Natural killer cell treated with Interleukin-12 subunit alpha and Interleukin-12 subunit beta and Interleukin-15 and Interleukin-18, amount 100 ng/mL, for 72 hours (primary cell): ENCODE measurements at regions not wholly inside any gene's neighbourhood (a gene's known extent, or its start where the extent isn't known, plus 50 kb on each side); places are given as distances from the start of the nearest gene placed in this dataset.
"Not testable (repeated sequence)": the region's sequence is repeated elsewhere in the genome, so short reads cannot be mapped to it uniquely, and the experiment has no call there.

Experiments used
- ATAC-seq, 2 donors: fragments of 150-1000 bp; cut with Tn5 transposase in 1 of 2; sonication (Bioruptor Pico), chemical (Tn5 transposase) in 1 of 2; 2 replicates each; pipeline ENCODE4 v1.10.0; 2021
- DNase-seq: peaks from one replicate; pipeline ENCODE4 v3.0.0; 2022; ENCODE audit warnings: low spot score
- H3K27ac Mint-ChIP-seq, 2 donors: 1 replicate in 1 of 2; 2 replicates in 1 of 2; pipeline ENCODE4 v1.8.0; 2022; ENCODE audit warnings: mixed read lengths in 2 of 2, mild to moderate bottlenecking in 1 of 2, moderate library complexity in 1 of 2
- H3K27me3 Mint-ChIP-seq, 2 donors: 1 replicate in 1 of 2; 2 replicates in 1 of 2; pipeline ENCODE4 v1.8.0; 2022; ENCODE audit warnings: mixed read lengths in 2 of 2
- H3K36me3 Mint-ChIP-seq: one replicate; pipeline ENCODE4 v1.8.0; 2022; ENCODE audit warnings: mixed read lengths
- H3K4me1 Mint-ChIP-seq, 2 donors: 1 replicate in 1 of 2; 2 replicates in 1 of 2; pipeline ENCODE4 v1.8.0; 2022; ENCODE audit warnings: low read depth in 2 of 2, mixed read lengths in 2 of 2, mild to moderate bottlenecking in 1 of 2
- H3K4me3 Mint-ChIP-seq: one replicate; pipeline ENCODE4 v1.8.0; 2022; ENCODE audit warnings: mixed read lengths
- H3K9me3 Mint-ChIP-seq: 2 replicates; pipeline ENCODE4 v1.8.0; 2022; ENCODE audit warnings: mixed read lengths

DNA sequence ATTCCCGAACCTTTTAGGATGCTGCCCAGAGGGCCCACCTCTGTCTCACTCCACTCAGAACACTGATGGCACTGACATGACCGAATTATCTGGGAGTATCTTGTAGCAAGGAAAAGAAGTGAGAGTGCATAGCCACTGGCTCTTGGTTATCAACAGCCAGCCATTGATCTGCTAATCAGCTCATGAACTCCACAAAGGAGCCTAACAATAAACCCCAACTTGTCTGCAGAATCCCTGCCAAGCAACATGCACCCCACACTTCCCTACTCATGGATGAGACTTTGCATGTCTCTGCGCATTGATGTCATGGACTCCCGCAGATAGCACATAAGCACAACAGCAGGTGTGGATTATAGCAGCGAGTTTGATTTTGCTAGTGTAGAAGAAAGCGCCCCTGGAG lies 1538.9 kb upstream of the RAG2 start:
- ATAC-seq (no peak), DNase-seq (no peak)
- Mint-ChIP-seq H3K27ac (no peak overlapping the region), H3K27me3 (no peaks in the 10 kb centered on the region), H3K4me3 (no peak overlapping the region), H3K9me3 (no peaks in the 10 kb centered on the region), H3K36me3 (peaks cover 9% of the 10 kb centered on the region), H3K4me1 (no peaks in the 10 kb centered on the region)

DNA sequence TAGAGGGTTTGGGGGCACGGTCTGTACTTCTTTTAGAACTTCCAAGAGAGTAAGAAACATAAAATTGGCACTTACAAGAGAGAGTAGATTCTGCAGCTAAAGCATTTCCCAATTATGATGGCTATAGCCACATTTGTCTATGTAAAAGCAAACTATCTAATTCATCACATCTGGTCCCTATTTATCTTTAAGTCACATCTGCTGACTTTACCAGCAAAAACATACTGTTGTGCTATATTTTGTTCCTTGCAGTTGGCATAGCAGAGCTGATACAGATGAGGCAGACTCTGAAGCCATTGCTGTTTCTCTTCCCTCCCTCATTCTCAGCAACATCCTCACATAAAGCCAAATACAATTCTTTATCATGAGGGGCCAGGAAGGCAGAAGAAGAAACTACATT lies 1533.5 kb upstream of the RAG2 start:
- Mint-ChIP-seq H3K4me1 (no peaks in the 10 kb centered on the region), H3K36me3 (no peaks in the 10 kb centered on the region), H3K27me3 (no peaks in the 10 kb centered on the region), H3K4me3 (no peak overlapping the region), H3K9me3 (no peaks in the 10 kb centered on the region), H3K27ac (no peak overlapping the region)
- ATAC-seq (no peak), DNase-seq (no peak)

DNA sequence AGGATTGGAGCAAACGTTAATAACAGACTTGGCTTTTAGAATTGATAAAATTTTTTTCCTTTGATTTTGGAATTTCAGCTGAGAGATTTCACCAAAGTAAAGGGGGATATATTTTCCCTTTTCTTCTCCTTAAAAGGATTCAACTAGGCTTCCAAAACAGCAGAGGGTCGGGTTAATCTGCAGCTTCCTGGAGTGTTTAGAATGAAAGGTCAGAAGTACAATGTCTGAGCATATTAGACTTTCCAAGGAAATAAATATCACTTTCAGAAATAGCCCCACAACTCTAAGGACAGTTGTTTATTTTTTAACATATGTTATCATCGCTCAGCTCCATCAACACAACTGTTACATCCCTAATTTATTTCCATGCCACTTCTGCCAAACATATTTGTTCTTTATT lies 1532.9 kb upstream of the RAG2 start:
- Mint-ChIP-seq H3K9me3 (no peaks in the 10 kb centered on the region), H3K4me1 (no peaks in the 10 kb centered on the region), H3K27me3 (no peaks in the 10 kb centered on the region), H3K27ac (no peak overlapping the region), H3K4me3 (no peak overlapping the region), H3K36me3 (no peaks in the 10 kb centered on the region)
- DNase-seq, result no peak
- ATAC-seq, result no peak

DNA sequence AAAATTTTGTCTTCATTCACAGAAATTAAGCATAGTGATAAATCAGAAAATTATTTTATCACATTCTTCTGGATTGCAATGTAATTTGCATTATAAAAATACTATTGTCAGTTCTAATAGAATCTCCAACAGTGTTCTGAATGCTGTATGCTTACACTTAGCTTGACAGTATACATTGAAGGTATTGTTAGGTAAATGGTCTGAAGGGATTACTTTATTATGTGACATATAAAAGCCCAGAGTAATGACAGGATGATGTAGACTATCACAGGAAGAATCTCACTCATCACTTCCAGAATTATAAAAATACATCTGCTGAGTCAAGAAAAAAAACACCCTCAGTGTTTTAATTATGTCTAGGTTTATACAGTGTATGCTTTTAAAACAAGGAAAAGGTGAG lies 1532.5 kb upstream of the RAG2 start:
- Mint-ChIP-seq H3K4me1 (no peaks in the 10 kb centered on the region), H3K27ac (no peak overlapping the region), H3K27me3 (no peaks in the 10 kb centered on the region), H3K4me3 (no peak overlapping the region), H3K9me3 (no peaks in the 10 kb centered on the region), H3K36me3 (no peaks in the 10 kb centered on the region)
- ATAC-seq (no peak), DNase-seq (no peak)

DNA sequence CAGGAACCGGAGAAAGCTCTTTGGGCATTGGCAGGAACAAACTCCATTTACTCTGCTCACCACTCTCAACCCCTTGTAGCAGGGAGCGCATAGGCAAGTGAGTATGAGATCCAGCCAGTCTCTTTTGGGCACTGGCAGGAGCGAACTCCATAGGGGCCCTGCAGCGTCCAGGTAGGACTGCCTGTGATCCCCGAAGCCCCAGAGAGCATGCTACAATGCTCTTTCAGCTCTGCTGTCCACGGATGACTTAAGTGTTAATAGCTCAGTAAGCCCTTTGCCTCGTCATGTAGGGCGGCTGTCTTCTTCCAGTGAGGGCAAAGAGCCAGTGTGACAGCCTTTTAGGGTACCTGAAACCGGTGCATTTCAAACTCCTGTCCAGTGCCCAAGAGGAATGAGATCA lies 1525.6 kb upstream of the RAG2 start:
- Mint-ChIP-seq H3K27ac (no peak overlapping the region), H3K4me1 (no peaks in the 10 kb centered on the region), H3K27me3 (peaks cover 0 to 2% of the 10 kb centered on the region in 2 donors), H3K4me3 (no peak overlapping the region), H3K36me3 (no peaks in the 10 kb centered on the region), H3K9me3 (peaks cover 3% of the 10 kb centered on the region)
- ATAC-seq (no peak), DNase-seq (no peak)

DNA sequence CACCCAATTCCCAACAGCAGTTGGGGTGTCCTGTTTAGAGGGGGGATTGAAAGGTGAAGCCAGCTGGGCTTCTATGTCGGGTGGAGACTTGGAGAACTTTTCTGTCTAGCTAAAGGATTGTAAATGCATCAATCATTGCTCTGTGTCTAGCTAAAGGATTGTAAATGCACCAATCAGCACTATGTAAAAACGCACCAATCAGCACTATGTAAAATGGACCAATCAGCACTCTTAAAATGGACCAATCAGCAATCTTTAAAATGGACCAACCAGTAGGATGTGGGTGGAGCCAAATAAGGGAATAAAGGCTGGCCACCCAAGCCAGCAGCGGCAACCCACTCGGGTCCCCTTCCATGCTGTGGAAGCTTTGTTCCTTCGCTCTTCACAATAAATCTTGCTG lies 1518.6 kb upstream of the RAG2 start:
- H3K27ac Mint-ChIP-seq, H3K4me3 Mint-ChIP-seq, DNase-seq, H3K9me3 Mint-ChIP-seq, ATAC-seq, H3K36me3 Mint-ChIP-seq, H3K27me3 Mint-ChIP-seq, H3K4me1 Mint-ChIP-seq: not testable (repeated sequence)

DNA sequence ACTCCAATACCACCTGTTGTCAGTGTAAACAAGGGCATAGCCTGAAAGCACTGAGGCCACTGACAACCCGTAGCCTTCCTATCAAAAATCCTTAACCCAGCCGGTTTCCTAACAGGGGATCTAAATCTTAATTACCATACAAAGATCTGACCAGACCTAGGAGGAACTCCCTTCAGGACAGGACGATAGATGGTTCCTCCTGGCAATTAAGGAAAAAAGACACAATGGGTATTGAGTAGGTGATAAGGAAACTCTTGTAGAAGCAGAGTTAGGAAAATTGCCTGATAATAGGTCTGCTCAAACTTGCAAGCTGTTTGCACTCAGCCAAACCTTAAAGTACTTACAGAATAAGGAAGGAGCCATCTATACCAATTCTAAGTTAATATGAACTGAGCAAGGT lies 1517.3 kb upstream of the RAG2 start:
- not testable (repeated sequence) for H3K36me3 Mint-ChIP-seq, ATAC-seq, H3K9me3 Mint-ChIP-seq, H3K27ac Mint-ChIP-seq, H3K4me3 Mint-ChIP-seq, DNase-seq, H3K27me3 Mint-ChIP-seq, H3K4me1 Mint-ChIP-seq

DNA sequence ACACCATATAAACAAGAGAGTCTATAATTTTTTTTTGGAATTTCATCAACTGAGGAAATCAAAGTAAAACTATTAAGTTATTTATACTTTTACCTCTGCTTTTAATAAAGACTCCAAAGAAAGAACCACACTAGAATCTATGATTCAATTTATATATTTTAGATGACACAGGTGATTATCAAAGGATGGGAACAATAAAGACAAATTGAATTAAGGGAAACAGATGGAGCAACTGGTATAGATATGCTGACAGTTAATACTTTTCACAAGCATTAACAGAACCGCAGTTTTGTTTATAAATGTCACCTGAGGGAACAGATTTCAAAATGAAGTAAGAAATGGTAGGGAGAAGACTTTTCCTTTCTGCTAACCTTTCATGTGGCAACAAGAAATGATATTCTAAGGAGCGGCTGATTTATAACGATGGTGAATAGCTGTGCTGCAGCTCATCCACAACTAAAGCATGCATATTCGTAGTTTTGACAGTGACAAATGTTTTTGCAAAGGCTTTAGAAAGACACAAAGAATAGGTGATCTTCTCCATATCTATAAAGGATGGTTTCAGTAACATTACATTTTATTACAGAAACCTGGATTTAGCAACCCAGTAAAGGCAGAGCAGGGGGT lies 1502.9 kb upstream of the RAG2 start:
- DNase-seq (no peak), ATAC-seq (no peak)
- H3K27me3 Mint-ChIP-seq, result no peaks in the 10 kb centered on the region
- no peaks in the 10 kb centered on the region for H3K4me1 Mint-ChIP-seq
- H3K27ac Mint-ChIP-seq, result no peak overlapping the region
- no peaks in the 10 kb centered on the region for H3K36me3 Mint-ChIP-seq
- H3K4me3 Mint-ChIP-seq, result no peak overlapping the region
- no peaks in the 10 kb centered on the region for H3K9me3 Mint-ChIP-seq

DNA sequence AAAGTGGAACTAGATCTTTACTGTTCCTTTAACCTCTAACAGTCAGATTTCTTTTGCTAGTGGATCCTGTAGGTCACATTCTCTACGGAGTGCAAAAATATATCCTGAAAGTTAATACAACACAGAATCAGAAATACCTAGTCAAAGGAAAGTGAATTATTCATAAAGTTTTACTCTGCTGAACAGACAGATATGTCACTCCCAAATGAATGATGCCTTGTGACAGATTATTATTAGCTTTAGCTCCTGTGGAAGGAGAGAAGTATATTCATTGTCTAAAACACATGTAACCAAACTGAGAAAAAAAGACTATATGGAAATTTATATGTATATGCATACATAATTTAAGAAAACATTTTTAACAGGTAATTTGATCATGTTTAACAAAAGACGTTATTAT lies 1497.2 kb upstream of the RAG2 start:
- Mint-ChIP-seq H3K27me3 (no peaks in the 10 kb centered on the region), H3K4me3 (no peak overlapping the region), H3K9me3 (no peaks in the 10 kb centered on the region), H3K4me1 (no peaks in the 10 kb centered on the region), H3K36me3 (no peaks in the 10 kb centered on the region), H3K27ac (no peak overlapping the region)
- ATAC-seq, result no peak
- no peak for DNase-seq

DNA sequence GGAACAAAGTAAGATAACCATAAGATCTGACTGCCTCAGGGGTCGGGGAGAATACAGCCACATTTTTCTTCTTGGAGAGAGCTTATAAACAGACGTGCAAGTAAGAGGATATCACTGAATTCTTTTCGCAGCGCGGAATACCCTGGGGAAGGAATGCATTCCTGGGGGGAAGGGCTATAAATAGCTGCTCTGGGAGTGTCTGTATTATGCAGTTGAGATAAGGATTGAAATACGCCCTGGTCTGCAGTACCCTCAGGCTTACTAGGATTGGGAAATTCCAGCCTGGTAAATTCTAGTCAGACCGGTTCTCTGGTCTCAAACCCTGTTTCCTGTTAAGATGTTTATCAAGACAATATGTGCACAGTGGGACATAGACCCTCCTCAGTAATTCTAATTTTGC lies 1491.7 kb upstream of the RAG2 start:
- peaks cover 0 to 2% of the 10 kb centered on the region in 2 donors for H3K27me3 Mint-ChIP-seq
- ATAC-seq, result no peak
- peaks cover 3% of the 10 kb centered on the region for H3K9me3 Mint-ChIP-seq
- H3K36me3 Mint-ChIP-seq, result no peaks in the 10 kb centered on the region
- no peak for DNase-seq
- no peaks in the 10 kb centered on the region for H3K4me1 Mint-ChIP-seq
- H3K4me3 Mint-ChIP-seq, result no peak overlapping the region
- H3K27ac Mint-ChIP-seq, result no peak overlapping the region

DNA sequence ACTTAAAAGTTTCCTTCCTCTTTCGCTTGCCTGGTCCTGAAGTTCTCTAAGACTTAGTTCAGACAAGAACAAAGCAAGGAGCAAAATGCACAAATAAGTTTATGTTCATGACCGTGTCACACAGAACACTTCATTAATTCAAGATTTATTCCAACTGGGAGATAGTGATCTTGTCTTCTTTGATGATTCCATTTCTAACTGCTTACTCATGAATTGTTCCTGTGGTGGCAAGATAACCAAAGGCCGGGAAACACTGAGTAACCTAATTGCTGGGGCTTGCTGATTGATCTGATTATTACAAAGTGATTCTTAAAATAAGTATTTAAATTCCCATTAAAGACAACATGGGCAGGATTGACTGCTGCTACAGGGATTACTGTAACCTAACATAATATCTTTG lies 1462.9 kb upstream of the RAG2 start:
- Mint-ChIP-seq H3K27me3 (no peaks in the 10 kb centered on the region), H3K9me3 (peaks cover 2% of the 10 kb centered on the region), H3K27ac (no peak overlapping the region), H3K4me3 (no peak overlapping the region), H3K4me1 (no peaks in the 10 kb centered on the region), H3K36me3 (peaks cover 6% of the 10 kb centered on the region)
- ATAC-seq (no peak), DNase-seq (no peak)

DNA sequence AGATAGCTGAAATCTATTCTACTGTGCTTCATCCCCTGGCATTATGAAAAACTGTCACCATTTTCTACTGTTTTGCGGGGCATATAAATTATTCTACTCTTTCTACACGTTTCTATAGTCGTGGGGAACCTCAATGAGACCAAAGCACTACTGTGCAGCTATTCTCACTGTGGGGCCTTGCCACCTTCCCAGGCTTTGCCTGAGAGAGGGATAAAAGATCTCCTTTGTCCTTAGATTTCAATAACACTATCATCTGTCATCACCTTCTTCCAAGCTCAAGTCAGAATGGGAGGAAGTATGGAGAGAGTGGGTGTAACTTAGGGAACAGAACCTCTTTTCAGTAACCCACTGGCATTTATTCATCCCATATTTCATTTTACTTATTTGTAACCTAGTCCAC lies 1462.1 kb upstream of the RAG2 start:
- H3K4me1 Mint-ChIP-seq, result no peaks in the 10 kb centered on the region
- ATAC-seq (no peak), DNase-seq (no peak)
- H3K4me3 Mint-ChIP-seq, result no peak overlapping the region
- H3K27ac Mint-ChIP-seq, result no peak overlapping the region
- peaks cover 6% of the 10 kb centered on the region for H3K36me3 Mint-ChIP-seq
- no peaks in the 10 kb centered on the region for H3K27me3 Mint-ChIP-seq
- peaks cover 2% of the 10 kb centered on the region for H3K9me3 Mint-ChIP-seq

DNA sequence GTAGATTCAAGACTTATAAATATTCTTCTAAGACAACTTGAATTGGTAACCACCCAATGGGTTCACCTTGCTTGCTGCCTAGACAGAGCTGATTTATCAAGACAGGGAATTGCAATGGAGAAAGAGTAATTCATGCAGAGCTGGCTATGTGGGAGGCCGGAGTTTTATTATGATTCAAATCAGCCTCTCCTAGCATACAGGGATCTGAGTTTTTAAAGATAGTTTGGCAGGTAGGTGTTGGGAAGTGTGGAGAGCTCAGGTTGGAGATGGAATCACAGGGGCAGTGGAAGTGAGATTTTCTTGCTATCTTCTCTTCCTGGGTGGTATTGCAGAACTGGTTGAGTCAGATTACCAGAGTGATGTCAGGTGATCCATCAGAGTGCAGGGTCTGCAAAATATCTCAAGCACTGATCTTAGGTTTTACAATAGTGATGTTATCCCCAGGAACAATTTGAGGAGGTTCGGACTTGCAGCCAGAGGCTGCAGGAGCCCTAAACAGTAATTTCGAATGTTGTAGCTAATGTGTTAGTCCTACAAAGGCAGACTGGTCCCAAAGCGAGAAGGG lies 1448.6 kb upstream of the RAG2 start:
- Mint-ChIP-seq H3K9me3 (peaks cover 3% of the 10 kb centered on the region), H3K36me3 (no peaks in the 10 kb centered on the region)

DNA sequence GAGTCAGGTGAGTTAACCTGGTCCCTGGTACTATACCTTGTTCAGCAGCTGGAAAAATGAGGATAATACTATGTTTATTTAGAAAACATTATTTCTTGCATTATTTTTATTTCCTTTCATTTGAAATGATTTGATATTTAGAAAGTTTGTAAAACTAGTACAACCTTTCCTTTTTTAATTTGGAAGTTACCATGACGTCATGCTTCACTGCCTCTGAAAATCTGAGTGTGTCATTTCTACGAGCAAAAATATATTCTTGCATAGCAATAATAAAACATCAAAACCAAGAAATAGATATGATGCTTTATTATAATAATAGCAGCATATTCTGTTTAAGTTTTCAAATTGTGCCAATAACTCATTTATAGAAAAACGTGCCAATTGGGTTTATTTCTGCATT lies 1445.0 kb upstream of the RAG2 start:
- peaks cover 3% of the 10 kb centered on the region for H3K9me3 Mint-ChIP-seq
- H3K27ac Mint-ChIP-seq, result no peak overlapping the region
- H3K27me3 Mint-ChIP-seq, result no peaks in the 10 kb centered on the region
- no peaks in the 10 kb centered on the region for H3K36me3 Mint-ChIP-seq
- no peak for DNase-seq
- H3K4me3 Mint-ChIP-seq, result no peak overlapping the region
- ATAC-seq, result no peak
- no peaks in the 10 kb centered on the region for H3K4me1 Mint-ChIP-seq

More for the DNA sequence above, 1448.6 kb upstream of the RAG2 start:
- Mint-ChIP-seq H3K27me3 (no peaks in the 10 kb centered on the region), H3K4me3 (no peak overlapping the region), H3K4me1 (no peaks in the 10 kb centered on the region), H3K27ac (no peak overlapping the region)
- DNase-seq (no peak), ATAC-seq (no peak)

DNA sequence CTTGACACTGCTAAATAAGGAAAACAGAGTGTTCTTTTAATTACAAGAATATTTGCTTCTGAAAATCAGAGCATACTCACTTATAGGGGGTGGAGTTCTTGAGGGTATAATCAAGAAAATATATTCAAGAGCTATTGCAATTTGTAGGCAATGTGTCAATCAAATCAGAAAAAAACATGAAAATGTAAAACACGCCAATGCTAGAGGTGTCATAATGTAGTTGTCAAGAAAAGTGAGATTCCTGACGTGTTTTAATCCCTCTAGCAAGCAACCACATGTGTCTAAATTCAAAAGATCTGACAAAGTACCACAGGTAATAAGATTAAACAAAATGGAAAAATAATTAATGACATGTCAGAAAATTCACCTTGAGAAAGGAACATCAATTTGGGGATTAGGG lies 1440.7 kb upstream of the RAG2 start:
- Mint-ChIP-seq H3K9me3 (peaks cover 13% of the 10 kb centered on the region), H3K4me3 (no peak overlapping the region), H3K4me1 (no peaks in the 10 kb centered on the region), H3K27ac (no peak overlapping the region), H3K27me3 (peaks cover 0 to 2% of the 10 kb centered on the region in 2 donors), H3K36me3 (peaks cover 12% of the 10 kb centered on the region)
- ATAC-seq (no peak), DNase-seq (no peak)
